Rectal smooth muscle tissue (tissue), 1 donor: ENCODE measurements at regions not wholly inside any gene's neighbourhood (a gene's known extent, or its start where the extent isn't known, plus 50 kb on each side); places are given as distances from the start of the nearest gene placed in this dataset.

Source experiments
- H3K27ac ChIP-seq: one replicate; pipeline ENCODE4 v1.7.0; 2013; ENCODE audit warnings: low read depth, low read length, inconsistent platforms
- H3K27me3 ChIP-seq: one replicate; pipeline ENCODE4 v1.7.0; 2013; ENCODE audit warnings: low read length; ENCODE audit not compliant: control insufficient read depth, insufficient read depth
- H3K36me3 ChIP-seq: one replicate; pipeline ENCODE4 v1.7.0; 2013; ENCODE audit warnings: low read length; ENCODE audit not compliant: control insufficient read depth, insufficient read depth
- H3K4me1 ChIP-seq: one replicate; pipeline ENCODE4 v1.7.0; 2013; ENCODE audit warnings: low read length; ENCODE audit not compliant: control insufficient read depth, insufficient read depth
- H3K4me3 ChIP-seq: one replicate; pipeline ENCODE4 v1.7.0; 2013; ENCODE audit warnings: low read length
- H3K9ac ChIP-seq: one replicate; pipeline ENCODE4 v1.7.0; 2013; ENCODE audit warnings: low read length

GRCh38 chr3:162171970-162172369 lies 675.4 kb downstream of the OTOL1 start:
- Histone ChIP-seq H3K36me3 (no peaks in the 10 kb centered on the region), H3K27me3 (no peaks in the 10 kb centered on the region), H3K4me1 (no peaks in the 10 kb centered on the region), H3K9ac (no peak overlapping the region), H3K27ac (no peak overlapping the region), H3K4me3 (no peak overlapping the region)

DNA sequence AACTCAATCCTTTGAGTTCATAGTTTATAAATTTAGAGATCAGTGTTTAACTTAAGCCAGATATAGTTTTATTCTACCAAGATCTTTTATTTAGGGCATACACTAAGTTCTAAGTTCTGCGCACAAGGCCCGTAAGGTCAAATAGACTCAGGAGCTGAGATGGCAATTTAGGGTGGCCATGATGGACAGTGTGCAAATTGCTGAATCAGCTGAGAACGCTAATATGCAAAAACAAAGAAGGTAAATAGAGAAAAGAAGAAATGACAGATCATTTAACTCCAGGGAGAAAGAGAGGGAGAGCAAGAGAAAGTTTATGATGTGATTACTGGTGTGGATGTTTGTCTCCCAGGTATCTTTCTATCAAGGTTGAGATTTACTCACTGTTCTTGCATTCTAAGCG lies 678.5 kb downstream of the OTOL1 start:
- Histone ChIP-seq H3K27me3 (no peaks in the 10 kb centered on the region), H3K9ac (no peak overlapping the region), H3K36me3 (no peaks in the 10 kb centered on the region), H3K27ac (no peak overlapping the region), H3K4me1 (no peaks in the 10 kb centered on the region), H3K4me3 (no peak overlapping the region)

DNA sequence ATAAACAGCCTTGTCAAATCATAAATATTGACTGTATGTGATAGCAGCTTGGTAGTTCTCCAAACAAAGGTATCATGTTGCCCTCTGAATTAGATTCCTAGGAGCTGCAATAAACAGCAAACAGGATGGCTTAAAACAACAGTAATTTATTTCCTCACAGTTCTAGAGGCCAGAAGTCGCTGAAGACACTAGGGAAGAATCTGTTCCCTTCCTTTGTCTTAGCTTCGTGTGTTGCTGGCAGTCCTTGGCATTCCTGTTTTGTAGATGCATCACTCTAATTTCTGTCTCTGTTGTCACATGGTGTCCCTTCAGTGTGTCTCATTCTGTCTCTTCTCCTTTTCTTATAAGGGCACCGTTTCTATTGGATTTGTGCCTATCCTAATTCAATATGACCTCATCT lies 679.3 kb downstream of the OTOL1 start:
- H3K4me3 ChIP-seq: no peak overlapping the region
- no peak overlapping the region for H3K9ac ChIP-seq
- H3K36me3 ChIP-seq: no peaks in the 10 kb centered on the region
- H3K4me1 ChIP-seq: no peaks in the 10 kb centered on the region
- H3K27ac ChIP-seq: no peak overlapping the region
- H3K27me3 ChIP-seq: no peaks in the 10 kb centered on the region

DNA sequence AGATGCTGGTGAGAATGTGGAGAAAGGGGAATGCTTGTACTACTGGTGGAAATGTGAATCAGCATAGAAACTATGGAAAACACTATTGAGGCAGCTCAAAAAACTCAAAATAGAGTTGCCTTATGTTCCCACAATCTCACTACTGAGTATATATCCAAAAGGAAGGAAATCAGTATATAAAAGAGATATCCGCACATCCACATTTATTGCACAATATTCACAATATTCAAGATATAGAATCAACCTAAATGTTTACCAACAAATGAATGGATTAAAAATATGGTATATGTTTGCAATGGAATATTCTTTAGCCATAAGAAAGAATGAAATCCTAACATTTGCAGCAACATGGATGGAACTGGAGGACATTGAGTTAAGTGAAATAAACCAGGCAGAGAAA lies 686.8 kb downstream of the OTOL1 start:
- H3K4me3 ChIP-seq: no peak overlapping the region
- no peak overlapping the region for H3K27ac ChIP-seq
- H3K27me3 ChIP-seq: no peaks in the 10 kb centered on the region
- H3K9ac ChIP-seq: no peak overlapping the region
- H3K4me1 ChIP-seq: no peaks in the 10 kb centered on the region
- no peaks in the 10 kb centered on the region for H3K36me3 ChIP-seq

- H3K4me3 ChIP-seq: no peak overlapping the region
Measured at GRCh38 chr3:162192340-162193029, 695.9 kb downstream of the OTOL1 start.

GRCh38 chr3:162193148-162194095 lies 696.8 kb downstream of the OTOL1 start:
- Histone ChIP-seq H3K27ac (no peak overlapping the region), H3K36me3 (no peaks in the 10 kb centered on the region), H3K4me3 (no peak overlapping the region), H3K4me1 (no peaks in the 10 kb centered on the region), H3K27me3 (no peaks in the 10 kb centered on the region), H3K9ac (no peak overlapping the region)

More at GRCh38 chr3:162192340-162193029, 695.9 kb downstream of the OTOL1 start:
- H3K9ac ChIP-seq: no peak overlapping the region
- no peaks in the 10 kb centered on the region for H3K36me3 ChIP-seq
- H3K4me1 ChIP-seq: no peaks in the 10 kb centered on the region
- H3K27me3 ChIP-seq: no peaks in the 10 kb centered on the region
- no peak overlapping the region for H3K27ac ChIP-seq

DNA sequence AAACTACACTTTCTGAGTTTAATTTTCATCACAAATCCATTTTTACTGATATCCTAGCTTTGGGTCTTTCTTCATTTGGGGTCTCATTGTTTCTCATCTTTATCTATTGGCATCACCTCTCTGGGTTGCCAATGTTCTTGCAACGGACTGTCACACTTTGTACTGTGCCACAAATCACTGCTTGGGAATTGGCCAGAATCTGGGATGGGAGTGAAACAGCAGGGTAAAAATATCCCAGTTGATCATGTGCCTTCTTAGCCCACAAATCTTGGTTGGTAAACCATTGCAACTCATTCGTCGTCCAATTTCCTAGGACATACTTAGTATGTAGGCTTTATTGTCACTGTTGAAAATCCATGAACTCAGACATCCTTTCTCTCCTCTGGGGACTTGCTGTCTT lies 698.5 kb downstream of the OTOL1 start:
- no peak overlapping the region for H3K4me3 ChIP-seq
- H3K27ac ChIP-seq: no peak overlapping the region
- no peak overlapping the region for H3K9ac ChIP-seq
- no peaks in the 10 kb centered on the region for H3K36me3 ChIP-seq
- H3K27me3 ChIP-seq: no peaks in the 10 kb centered on the region
- H3K4me1 ChIP-seq: no peaks in the 10 kb centered on the region

DNA sequence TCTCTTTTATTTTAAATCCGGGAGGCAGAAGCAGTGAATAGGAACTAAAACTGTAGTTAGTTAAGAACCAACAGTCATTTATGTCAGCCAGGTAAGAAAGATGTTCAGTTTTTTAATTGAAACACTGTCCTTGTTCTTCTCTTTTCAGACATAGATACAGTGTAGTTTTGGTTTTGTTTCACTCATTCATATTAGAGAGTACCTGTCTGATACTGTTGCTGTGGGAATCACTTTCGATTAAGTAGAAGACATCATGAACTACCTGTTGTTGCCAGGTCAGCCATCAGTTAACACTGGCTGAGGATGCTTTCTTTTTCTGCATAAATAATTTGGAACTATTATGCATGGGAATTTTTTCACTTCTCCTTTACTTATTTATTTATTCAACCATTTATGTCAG lies 700.4 kb downstream of the OTOL1 start:
- Histone ChIP-seq H3K4me3 (no peak overlapping the region), H3K4me1 (no peaks in the 10 kb centered on the region), H3K27ac (no peak overlapping the region), H3K27me3 (no peaks in the 10 kb centered on the region), H3K36me3 (no peaks in the 10 kb centered on the region), H3K9ac (no peak overlapping the region)

- Histone ChIP-seq H3K27ac (no peak overlapping the region), H3K4me3 (no peak overlapping the region), H3K27me3 (no peaks in the 10 kb centered on the region), H3K9ac (no peak overlapping the region), H3K36me3 (no peaks in the 10 kb centered on the region), H3K4me1 (no peaks in the 10 kb centered on the region)
Measured at GRCh38 chr3:162200836-162201235, 704.2 kb downstream of the OTOL1 start.

GRCh38 chr3:162206648-162207047 lies 710.0 kb downstream of the OTOL1 start:
- Histone ChIP-seq H3K27ac (no peak overlapping the region), H3K36me3 (no peaks in the 10 kb centered on the region), H3K9ac (no peak overlapping the region), H3K4me3 (no peak overlapping the region), H3K4me1 (no peaks in the 10 kb centered on the region), H3K27me3 (no peaks in the 10 kb centered on the region)

DNA sequence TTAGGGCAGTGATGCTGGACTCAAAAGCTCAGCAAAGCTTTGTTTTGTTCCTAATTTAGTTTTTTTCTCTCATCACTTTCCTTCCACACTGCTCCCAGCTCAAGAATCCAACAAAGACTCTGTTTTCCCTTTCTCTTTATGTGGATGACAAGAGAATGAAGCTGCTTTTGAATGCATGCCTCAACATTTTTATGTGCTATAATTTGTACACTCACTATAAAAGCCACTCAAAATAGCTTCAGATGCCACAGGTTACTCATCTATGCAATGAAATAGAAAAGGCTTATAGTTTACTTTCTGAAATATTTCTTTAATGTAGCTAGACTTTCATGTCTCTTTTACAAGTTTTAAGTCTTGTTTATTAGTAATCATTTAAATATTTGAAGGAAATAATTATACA lies 714.9 kb downstream of the OTOL1 start:
- Histone ChIP-seq H3K27ac (no peak overlapping the region), H3K4me1 (no peaks in the 10 kb centered on the region), H3K4me3 (no peak overlapping the region), H3K36me3 (no peaks in the 10 kb centered on the region), H3K27me3 (no peaks in the 10 kb centered on the region), H3K9ac (no peak overlapping the region)

DNA sequence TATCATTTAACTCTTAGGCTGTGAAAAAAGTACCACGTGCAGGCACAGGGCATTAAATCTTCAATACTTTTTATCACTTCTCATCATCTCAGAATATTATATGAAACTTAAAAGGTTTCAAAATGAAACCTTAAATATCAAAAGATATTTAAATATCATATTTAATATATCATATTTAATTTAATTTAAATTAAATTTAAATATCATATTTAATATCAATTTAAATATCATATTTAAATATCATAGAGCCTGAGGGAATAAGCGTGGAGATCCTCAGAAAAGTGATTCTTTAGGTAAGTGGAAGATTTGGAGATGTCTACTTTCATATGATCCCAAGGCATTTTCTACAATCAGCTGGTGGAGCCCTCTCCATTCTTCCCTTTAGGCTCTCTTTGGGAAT lies 716.6 kb downstream of the OTOL1 start:
- Histone ChIP-seq H3K9ac (no peak overlapping the region), H3K4me1 (peaks cover 5% of the 10 kb centered on the region), H3K36me3 (no peaks in the 10 kb centered on the region), H3K27ac (no peak overlapping the region), H3K4me3 (no peak overlapping the region), H3K27me3 (no peaks in the 10 kb centered on the region)
